LNCAP (cell line): ENCODE measurements at regions not wholly inside any gene's neighbourhood (a gene's known extent, or its start where the extent isn't known, plus 50 kb on each side); places are given as distances from the start of the nearest gene placed in this dataset.

Source experiments
- TF ChIP-seq, protein P1 (sequence below): fragments of 450-650 bp; IDR thresholded peaks from 2 replicates; pipeline ENCODE4 v1.5.1; 2017; ENCODE audit warnings: mild to moderate bottlenecking

DNA sequence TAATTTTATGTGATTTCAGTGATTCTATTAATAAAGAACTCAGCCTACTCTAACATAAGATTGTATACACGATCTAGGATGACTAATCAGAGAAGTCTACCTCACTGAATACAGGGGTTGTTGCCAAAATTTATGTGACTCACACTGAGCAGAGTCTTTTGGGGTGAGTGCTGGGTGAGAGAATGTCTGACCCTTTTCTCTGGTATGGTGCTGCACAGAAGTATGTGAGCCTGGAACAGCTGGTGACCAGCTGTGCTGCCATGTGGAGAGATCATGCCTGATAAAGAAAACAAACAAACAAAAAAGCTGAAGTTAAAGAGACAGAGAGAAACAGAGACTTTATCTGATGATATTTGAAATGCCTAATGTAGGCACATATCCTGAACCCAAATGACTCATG is 618.1 kb upstream of the GRIA3 start:
- TF ChIP-seq, protein P1, sequence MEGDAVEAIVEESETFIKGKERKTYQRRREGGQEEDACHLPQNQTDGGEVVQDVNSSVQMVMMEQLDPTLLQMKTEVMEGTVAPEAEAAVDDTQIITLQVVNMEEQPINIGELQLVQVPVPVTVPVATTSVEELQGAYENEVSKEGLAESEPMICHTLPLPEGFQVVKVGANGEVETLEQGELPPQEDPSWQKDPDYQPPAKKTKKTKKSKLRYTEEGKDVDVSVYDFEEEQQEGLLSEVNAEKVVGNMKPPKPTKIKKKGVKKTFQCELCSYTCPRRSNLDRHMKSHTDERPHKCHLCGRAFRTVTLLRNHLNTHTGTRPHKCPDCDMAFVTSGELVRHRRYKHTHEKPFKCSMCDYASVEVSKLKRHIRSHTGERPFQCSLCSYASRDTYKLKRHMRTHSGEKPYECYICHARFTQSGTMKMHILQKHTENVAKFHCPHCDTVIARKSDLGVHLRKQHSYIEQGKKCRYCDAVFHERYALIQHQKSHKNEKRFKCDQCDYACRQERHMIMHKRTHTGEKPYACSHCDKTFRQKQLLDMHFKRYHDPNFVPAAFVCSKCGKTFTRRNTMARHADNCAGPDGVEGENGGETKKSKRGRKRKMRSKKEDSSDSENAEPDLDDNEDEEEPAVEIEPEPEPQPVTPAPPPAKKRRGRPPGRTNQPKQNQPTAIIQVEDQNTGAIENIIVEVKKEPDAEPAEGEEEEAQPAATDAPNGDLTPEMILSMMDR = no peak

DNA sequence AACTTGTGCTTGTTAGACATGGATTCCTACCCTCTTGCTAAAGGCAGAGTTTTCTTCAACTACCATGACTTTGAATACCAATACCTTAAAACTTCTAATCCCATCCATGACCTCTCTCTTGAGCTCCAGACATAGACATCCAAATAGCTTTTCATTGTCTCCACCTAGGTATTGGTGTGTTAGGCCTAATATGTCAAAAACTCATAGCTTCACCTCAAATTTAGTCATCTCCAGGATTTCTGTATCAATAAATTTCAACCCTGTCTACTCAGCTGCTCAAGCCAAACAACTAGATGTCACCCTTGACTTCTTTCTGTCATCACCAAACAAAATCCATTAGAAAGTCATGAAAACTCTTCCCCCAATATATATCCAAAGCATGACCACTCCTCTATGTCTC is 617.7 kb upstream of the GRIA3 start:
- TF ChIP-seq, protein P1 = no peak

DNA sequence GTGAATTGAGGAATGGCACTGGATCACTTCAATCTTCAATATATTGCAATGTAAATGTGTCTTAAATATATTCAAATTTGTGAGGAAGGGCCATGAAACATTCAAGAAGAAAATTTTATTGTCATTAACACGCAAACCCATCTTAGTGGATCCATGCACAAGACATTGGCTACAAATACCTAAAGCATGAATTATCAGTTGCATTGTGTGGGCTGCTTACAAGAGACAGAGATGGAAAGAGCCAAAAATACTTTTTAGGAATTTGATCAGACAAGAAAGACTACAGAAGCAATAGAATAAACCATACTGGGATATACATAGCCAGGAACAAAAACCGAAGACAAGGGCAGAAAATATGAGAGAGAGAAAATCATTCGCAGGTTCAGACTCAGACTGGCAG is 616.2 kb upstream of the GRIA3 start:
- TF ChIP-seq, protein P1 = no peak

DNA sequence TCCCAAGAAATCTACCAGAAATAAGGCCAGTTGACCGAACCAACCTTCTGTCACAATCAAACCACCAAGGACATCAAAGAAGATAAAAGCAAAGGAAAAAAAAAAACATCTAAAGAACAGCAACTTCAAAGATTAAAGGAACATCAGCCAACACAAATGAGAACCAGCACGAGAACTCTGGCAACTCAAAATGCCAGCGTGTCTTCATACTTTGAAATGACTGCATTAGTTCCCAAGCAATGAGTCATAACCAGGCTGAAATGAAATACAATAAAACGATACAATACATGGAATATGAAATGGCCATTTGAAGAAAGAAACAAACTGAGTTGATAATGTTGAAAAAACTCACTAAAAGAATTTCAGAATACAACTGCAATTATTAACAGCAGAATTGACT is 611.6 kb upstream of the GRIA3 start:
- TF ChIP-seq, protein P1 = no peak

DNA sequence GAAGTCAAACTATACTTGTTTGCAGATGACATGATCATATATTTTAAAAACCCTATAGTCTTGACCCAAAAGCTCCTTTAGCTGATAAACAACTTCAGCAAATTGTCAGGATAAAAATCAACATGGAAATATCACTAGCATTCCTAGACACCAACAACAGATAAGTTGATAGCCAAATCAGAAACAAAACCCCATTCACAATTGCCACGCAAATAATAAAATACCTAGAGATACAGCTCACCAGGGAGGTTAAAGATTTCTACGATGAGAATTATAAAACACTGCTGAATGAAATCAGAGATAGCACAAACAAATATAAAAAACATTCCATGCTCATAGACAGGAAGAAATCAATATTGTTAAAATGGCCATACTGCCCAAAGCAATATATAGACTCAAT is 605.0 kb upstream of the GRIA3 start:
- TF ChIP-seq, protein P1 = no peak

DNA sequence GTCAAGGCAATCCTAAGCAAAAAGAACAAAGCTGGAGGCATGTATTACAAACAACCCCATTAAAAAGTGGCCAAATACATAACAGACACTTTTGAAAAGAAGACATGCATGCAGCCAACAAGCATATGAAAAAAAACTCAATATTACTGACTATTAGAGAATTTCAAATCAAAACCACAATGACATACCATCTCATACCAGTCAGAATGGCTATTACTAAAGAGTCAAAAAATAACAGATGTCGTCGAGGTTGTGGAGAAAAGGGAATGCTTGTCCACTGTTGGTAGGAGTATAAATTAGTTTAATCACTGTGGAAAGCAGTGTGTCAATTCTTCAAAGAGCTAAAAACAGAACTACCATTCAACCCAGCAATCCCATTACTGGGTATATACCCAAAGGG is 604.6 kb upstream of the GRIA3 start:
- TF ChIP-seq, protein P1 = no peak

DNA sequence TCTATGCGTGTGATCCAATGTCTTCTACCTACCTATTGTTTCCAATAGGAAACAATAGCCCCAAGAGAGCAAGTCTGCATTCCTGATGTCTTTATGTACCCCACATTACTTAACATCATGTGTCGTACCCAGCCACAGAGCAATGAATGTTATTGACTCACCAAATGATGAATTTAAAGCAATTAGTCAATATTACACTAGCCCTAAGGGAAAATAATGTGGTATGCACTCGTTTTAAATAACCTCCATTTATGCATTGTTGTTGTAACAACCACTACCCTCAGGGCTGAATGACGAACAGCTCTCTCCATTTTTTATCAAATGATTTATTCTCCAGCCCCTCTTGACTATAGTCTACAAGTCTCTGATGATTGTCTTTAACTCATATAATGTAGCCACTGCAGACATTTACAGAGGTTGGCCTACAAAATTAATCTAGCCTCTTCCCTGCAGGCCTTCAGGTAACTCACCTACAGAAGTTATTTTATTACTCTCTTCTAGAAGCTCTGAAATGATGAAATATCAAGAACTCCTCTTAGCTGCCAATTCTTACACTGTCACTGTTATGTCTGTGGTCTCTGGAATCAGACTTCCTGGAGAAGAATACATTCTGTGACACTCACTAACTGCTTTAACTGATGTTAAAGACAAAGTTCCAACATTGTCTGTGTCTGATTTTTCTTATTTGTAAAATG is 601.7 kb upstream of the GRIA3 start:
- TF ChIP-seq, protein P1 = no peak

DNA sequence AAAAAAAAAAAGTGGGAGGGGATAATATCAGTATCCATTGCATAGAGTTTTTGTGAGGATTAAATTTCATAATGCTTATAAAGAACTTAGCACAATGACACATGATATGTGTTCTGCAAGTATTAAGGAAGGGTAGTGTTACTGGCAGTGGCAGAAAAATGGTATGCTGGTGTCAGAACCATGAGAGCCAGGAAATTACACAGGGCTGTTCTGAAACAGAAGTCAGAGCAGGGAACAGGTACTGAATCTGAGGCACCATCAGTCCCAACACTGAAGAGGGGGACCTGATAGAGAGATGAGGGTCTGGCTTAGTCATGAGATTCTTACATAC is 601.1 kb upstream of the GRIA3 start:
- TF ChIP-seq, protein P1 = no peak
